ENCODE measurements at regions not wholly inside any gene's neighbourhood (a gene's known extent, or its start where the extent isn't known, plus 50 kb on each side); places are given as distances from the start of the nearest gene placed in this dataset.

- TF ChIP-seq REST (IDR thresholded peaks at IDR 0.05; ENCODE audit: low read depth, low read length) (no peak), GABPA (IDR thresholded peaks at IDR 0.05; ENCODE audit: low read depth) (no peak), CTCF (IDR thresholded peaks at IDR 0.05) (no peak), ZBTB33 (IDR thresholded peaks at IDR 0.05; ENCODE audit: borderline replicate concordance, low read depth) (no peak), USF1 (IDR thresholded peaks at IDR 0.05; ENCODE audit: borderline replicate concordance, low read depth) (no peak), POLR2AphosphoS5 (IDR thresholded peaks at IDR 0.05; ENCODE audit: low read depth, low read length) (no peak), IRF3 (IDR thresholded peaks at IDR 0.05; ENCODE audit: low read depth, low read length) (no peak), YY1 (IDR thresholded peaks at IDR 0.05; ENCODE audit: low read depth) (no peak), SMC3 (IDR thresholded peaks at IDR 0.05; ENCODE audit: low read depth, low read length) (no peak)
These were observed 96.3 kb downstream of the EOMES start for GRCh38 chr3:27625864-27626263.
